Body of pancreas (tissue), 4 donors: ENCODE measurements at regions not wholly inside any gene's neighbourhood (a gene's known extent, or its start where the extent isn't known, plus 50 kb on each side); places are given as distances from the start of the nearest gene placed in this dataset.

Experiments used
- CTCF ChIP-seq, 7 experiments: fragments of 450-650 bp in 4 of 7; fragments of 200-600 bp in 3 of 7; sonication (generic) in 3 of 7; IDR thresholded peaks; one replicate each; pipeline ENCODE4 v1.5.1; 2016 to 2019; ENCODE audit warnings: antibody characterized with exemption in 7 of 7
- POLR2A ChIP-seq, 3 donors: fragments of 450-650 bp; IDR thresholded peaks; one replicate each; pipeline ENCODE4 v1.6.1; 2016; ENCODE audit warnings: antibody characterized with exemption in 3 of 3, mild to moderate bottlenecking in 2 of 3

- TF ChIP-seq CTCF (IDR thresholded peaks at IDR 0.05) (no peak), POLR2A (IDR thresholded peaks at IDR 0.05) (no peak)
These were observed 2750.2 kb downstream of the ARAP2 start for GRCh38 chr4:33494150-33494549.
